IMR-90 (cell line): ENCODE measurements at regions not wholly inside any gene's neighbourhood (a gene's known extent, or its start where the extent isn't known, plus 50 kb on each side); places are given as distances from the start of the nearest gene placed in this dataset.

Experiments used
- ATAC-seq: fragments of 200-7000 bp; cut with Tn5 transposase; 2 replicates; pipeline ENCODE4 v1.9.1; 2020; ENCODE audit warnings: low read depth, mild to moderate bottlenecking, moderate library complexity
- BruUV-seq: library from RNA; stranded (reverse); fragments of 400-500 nt; replicated peaks from 2 replicates; lab custom pipeline; 2021; lab: Mats Ljungman, UMichigan
- CTCF ChIA-PET: fragments of 300-600 bp; formaldehyde crosslinking; extraction: SDS; loops from one replicate; lab custom pipeline; 2021; ENCODE audit warnings: antibody characterized with exemption; lab: Yijun Ruan, JAX
- POLR2A ChIA-PET: fragments of 300-600 bp; sonication (Branson Sonifier 250); formaldehyde crosslinking; loops from one replicate; lab custom pipeline; 2022; ENCODE audit warnings: antibody characterized with exemption; ENCODE audit not compliant: unreplicated experiment; lab: Charles Lee
- DNase-seq: peaks from one replicate; pipeline ENCODE4 v3.0.0; 2013
- H2AFZ ChIP-seq: replicated peaks from 2 replicates; pipeline ENCODE3; 2013; ENCODE audit warnings: low read length, mild to moderate bottlenecking; ENCODE audit not compliant: poor library complexity
- H2AK5ac ChIP-seq: 2 replicates; pipeline ENCODE4 v1.6.1; 2013; ENCODE audit warnings: low read depth, low read length, inconsistent platforms
- H2AK9ac ChIP-seq: replicated peaks from 2 replicates; pipeline ENCODE3; 2013; ENCODE audit warnings: mild to moderate bottlenecking, low read depth, low read length, moderate library complexity; ENCODE audit not compliant: poor library complexity
- H2BK120ac ChIP-seq: 2 replicates; pipeline ENCODE4 v1.6.1; 2013; ENCODE audit warnings: low read depth, low read length, inconsistent platforms
- H2BK15ac ChIP-seq: 3 replicates; pipeline ENCODE4 v1.6.1; 2013; ENCODE audit warnings: low read depth, low read length, inconsistent platforms
- H2BK20ac ChIP-seq: 2 replicates; pipeline ENCODE4 v1.6.1; 2013; ENCODE audit warnings: low read depth, mild to moderate bottlenecking, inconsistent platforms, low read length, moderate library complexity
- H2BK5ac ChIP-seq: 2 replicates; pipeline ENCODE4 v1.6.1; 2013; ENCODE audit warnings: mild to moderate bottlenecking, low read depth, low read length, inconsistent platforms; ENCODE audit not compliant: poor library complexity, severe bottlenecking
- H3K14ac ChIP-seq: replicated peaks from 2 replicates; pipeline ENCODE4 v1.6.1; 2013; ENCODE audit warnings: low read depth, low read length, inconsistent platforms
- H3K18ac ChIP-seq: 2 replicates; pipeline ENCODE4 v1.6.1; 2013; ENCODE audit warnings: low read depth, low read length, control low read depth
- H3K23ac ChIP-seq: 2 replicates; pipeline ENCODE4 v1.6.1; 2013; ENCODE audit warnings: low read depth, low read length, inconsistent platforms
- H3K27ac ChIP-seq: 2 replicates; pipeline ENCODE4 v1.5.1; 2013; ENCODE audit warnings: mild to moderate bottlenecking, control low read depth, low read length; ENCODE audit not compliant: insufficient read depth
- H3K27me3 ChIP-seq: 2 replicates; pipeline ENCODE4 v1.6.1; 2013; ENCODE audit warnings: low read length; ENCODE audit not compliant: control insufficient read depth, insufficient read depth
- H3K36me3 ChIP-seq: 2 replicates; pipeline ENCODE4 v1.6.1; 2013; ENCODE audit warnings: low read length, mixed read lengths; ENCODE audit not compliant: control insufficient read depth, insufficient read depth
- H3K4ac ChIP-seq: 2 replicates; pipeline ENCODE4 v1.6.1; 2013; ENCODE audit warnings: low read depth, low read length, inconsistent platforms
- H3K4me1 ChIP-seq: 2 replicates; pipeline ENCODE4 v1.6.1; 2013; ENCODE audit warnings: low read length, mixed read lengths; ENCODE audit not compliant: control insufficient read depth, insufficient read depth
- H3K4me2 ChIP-seq: 2 replicates; pipeline ENCODE4 v1.6.1; 2013; ENCODE audit warnings: low read depth, mild to moderate bottlenecking, control low read depth, low read length, moderate library complexity
- H3K4me3 ChIP-seq: 2 replicates; pipeline ENCODE4 v1.5.1; 2013; ENCODE audit warnings: low read depth, mild to moderate bottlenecking, control low read depth, low read length, moderate library complexity; ENCODE audit not compliant: insufficient read depth
- H3K56ac ChIP-seq: 2 replicates; pipeline ENCODE4 v1.6.1; 2013; ENCODE audit warnings: low read length, inconsistent platforms; ENCODE audit not compliant: insufficient read depth; ENCODE audit errors: extremely low read depth
- H3K79me1 ChIP-seq, 2 experiments: 2 replicates each; pipeline ENCODE4 v1.6.1; 2013; ENCODE audit warnings: low read length in 2 of 2, inconsistent platforms in 1 of 2, low read depth in 1 of 2
- H3K9ac ChIP-seq: 2 replicates; pipeline ENCODE4 v1.6.1; 2013; ENCODE audit warnings: low read depth, low read length, control low read depth
- H3K9me1 ChIP-seq: 2 replicates; pipeline ENCODE4 v1.6.1; 2013; ENCODE audit warnings: low read length, inconsistent platforms; ENCODE audit not compliant: insufficient read depth
- H3K9me3 ChIP-seq: 2 replicates; pipeline ENCODE4 v1.6.1; 2013; ENCODE audit warnings: low read length; ENCODE audit not compliant: control insufficient read depth, insufficient read depth
- H4K20me1 ChIP-seq: 2 replicates; pipeline ENCODE4 v1.6.1; 2013; ENCODE audit warnings: low read length, inconsistent platforms; ENCODE audit not compliant: insufficient read depth
- H4K5ac ChIP-seq: 2 replicates; pipeline ENCODE4 v1.6.1; 2013; ENCODE audit warnings: mild to moderate bottlenecking, low read depth, low read length, control low read depth
- H4K8ac ChIP-seq, 2 experiments: 2 replicates each; pipeline ENCODE4 v1.6.1; 2013; ENCODE audit warnings: low read depth in 2 of 2, low read length in 2 of 2, control low read depth in 1 of 2, inconsistent platforms in 1 of 2
- H4K91ac ChIP-seq: 2 replicates; pipeline ENCODE4 v1.6.1; 2013; ENCODE audit warnings: low read depth, low read length, inconsistent platforms; ENCODE audit not compliant: insufficient read depth
- BHLHE40 ChIP-seq: fragments of 150-350 bp; IDR thresholded peaks from 2 replicates; pipeline ENCODE4 v1.6.1; 2016; ENCODE audit warnings: mild to moderate bottlenecking, low read depth, low read length
- CEBPB ChIP-seq: IDR thresholded peaks from 2 replicates; pipeline ENCODE4 v1.6.1; 2012; ENCODE audit warnings: low read depth, low read length, improper control_type of control experiment
- CHD1 ChIP-seq: IDR thresholded peaks from 2 replicates; pipeline ENCODE4 v1.6.1; 2012; ENCODE audit warnings: low read depth, low read length, improper control_type of control experiment
- CTCF ChIP-seq: conservative IDR thresholded peaks from 2 replicates; pipeline ENCODE4 v1.5.1; 2012; ENCODE audit warnings: mild to moderate bottlenecking, low read depth, low read length, improper control_type of control experiment
- ELK1 ChIP-seq: fragments of 150-350 bp; IDR thresholded peaks from 2 replicates; pipeline ENCODE4 v1.6.1; 2016; ENCODE audit warnings: low read depth, mild to moderate bottlenecking, low read length, moderate library complexity, borderline replicate concordance
- FOS ChIP-seq: fragments of 150-350 bp; IDR thresholded peaks from 2 replicates; pipeline ENCODE4 v1.6.1; 2016; ENCODE audit warnings: low read depth, low read length
- MAFK ChIP-seq: IDR thresholded peaks from 2 replicates; pipeline ENCODE4 v1.6.1; 2012; ENCODE audit warnings: low read depth, low read length, improper control_type of control experiment
- MAZ ChIP-seq: IDR thresholded peaks from 2 replicates; pipeline ENCODE4 v1.6.1; 2012; ENCODE audit warnings: low read depth, mild to moderate bottlenecking, low read length, improper control_type of control experiment, moderate library complexity, borderline replicate concordance
- MXI1 ChIP-seq: IDR thresholded peaks from 2 replicates; pipeline ENCODE4 v1.6.1; 2012; ENCODE audit warnings: low read depth, mild to moderate bottlenecking, low read length, moderate library complexity, borderline replicate concordance
- NFE2L2 ChIP-seq: fragments of 150-350 bp; IDR thresholded peaks from 2 replicates; pipeline ENCODE4 v1.6.1; 2016; ENCODE audit warnings: low read depth, mild to moderate bottlenecking, low read length
- POLR2A ChIP-seq: IDR thresholded peaks from 2 replicates; pipeline ENCODE4 v1.6.1; 2012; ENCODE audit warnings: mild to moderate bottlenecking, low read depth, low read length
- RAD21 ChIP-seq: IDR thresholded peaks from 2 replicates; pipeline ENCODE4 v1.6.1; 2012; ENCODE audit warnings: low read length, improper control_type of control experiment
- RCOR1 ChIP-seq: IDR thresholded peaks from 2 replicates; pipeline ENCODE4 v1.6.1; 2012; ENCODE audit warnings: mild to moderate bottlenecking, low read length, improper control_type of control experiment; ENCODE audit not compliant: insufficient replicate concordance
- RFX5 ChIP-seq: IDR thresholded peaks from 2 replicates; pipeline ENCODE4 v1.8.0; 2012; ENCODE audit warnings: low read depth, mild to moderate bottlenecking, low read length, moderate library complexity
- SMC3 ChIP-seq: fragments of 150-350 bp; IDR thresholded peaks from 2 replicates; pipeline ENCODE4 v1.6.1; 2016; ENCODE audit warnings: low read depth, mild to moderate bottlenecking, antibody characterized with exemption, low read length, moderate library complexity
- USF2 ChIP-seq: fragments of 150-350 bp; IDR thresholded peaks from 2 replicates; pipeline ENCODE4 v1.6.1; 2017; ENCODE audit warnings: mild to moderate bottlenecking, antibody characterized with exemption, low read length, low read depth
- WGBS, 2 experiments: methylation state at CpG; one replicate each; pipeline versions ENCODE4 v1.1.5 to v1.1.7; 2013; ENCODE audit warnings: missing lambda C conversion rate in 2 of 2; ENCODE audit not compliant: insufficient read length in 1 of 2; ENCODE audit errors: extremely low coverage in 2 of 2; 5-methylcytosine and 5-hydroxymethylcytosine counted together
- dilution Hi-C: fragments of 300-500 bp; cut with HindIII; formaldehyde crosslinking; loops from one replicate; pipeline ENCODE4 v1.14.3; 2018; ENCODE audit warnings: low sequenced_read_pairs; ENCODE audit not compliant: unreplicated experiment
- in situ Hi-C: fragments of 300-500 bp; cut with MboI; formaldehyde crosslinking; loops from 3 replicates; pipeline ENCODE4 v1.14.3; 2019; ENCODE audit warnings: low sequenced_read_pairs, inconsistent platforms, mixed read lengths
- intact Hi-C: fragments of 100-400 bp; cut with micrococcal nuclease; formaldehyde crosslinking; loops from 2 replicates; pipeline ENCODE4 v1.10.0; 2022

GRCh38 chr5:130808691-130809090 lies 356.4 kb downstream of the HINT1 start:
- H3K9ac ChIP-seq: no peak overlapping the region
- H4K8ac ChIP-seq: no peak overlapping the region
- H3K4me2 ChIP-seq: no peak overlapping the region
- H3K23ac ChIP-seq: no peak overlapping the region
- H3K56ac ChIP-seq: no peak overlapping the region
- no peak overlapping the region for H4K91ac ChIP-seq
- H4K20me1 ChIP-seq: no peaks in the 10 kb centered on the region
- no peak overlapping the region for H2AK9ac ChIP-seq
- peaks cover 5% of the 10 kb centered on the region; the same call in 1 of the 2 replicates for H3K9me3 ChIP-seq
- H2AFZ ChIP-seq: no peak overlapping the region
- H3K4me1 ChIP-seq: no peaks in the 10 kb centered on the region
- no peaks in the 10 kb centered on the region for H3K27me3 ChIP-seq
- CTCF ChIA-PET: no interaction called here
- in situ Hi-C loops (no loop called here), intact Hi-C loops (no loop called here), dilution Hi-C loops (no loop called here)
- H2BK20ac ChIP-seq: no peak overlapping the region
- no peak overlapping the region for H2BK15ac ChIP-seq
- DNase-seq (no peak), ATAC-seq (no peak)
- no peak overlapping the region for H3K4me3 ChIP-seq
- POLR2A ChIA-PET: no interaction called here
- no peak overlapping the region for H2BK120ac ChIP-seq
- TF ChIP-seq BHLHE40 (no peak), USF2 (no peak), RCOR1 (no peak), MXI1 (no peak), CEBPB (no peak), FOS (no peak), POLR2A (no peak), SMC3 (no peak), CHD1 (no peak), ELK1 (no peak), MAZ (no peak), CTCF (no peak), NFE2L2 (no peak), RFX5 (no peak), RAD21 (no peak), MAFK (no peak)
- no peak overlapping the region for H3K27ac ChIP-seq
- H2AK5ac ChIP-seq: no peak overlapping the region
- H3K4ac ChIP-seq: no peak overlapping the region
- no peak overlapping the region for H4K5ac ChIP-seq
- no CpG with 5 or more reads among the region's 4 CpGs for WGBS, 2 experiments
- no peak overlapping the region for H3K14ac ChIP-seq
- no TSS peak for BruUV-seq
- H3K18ac ChIP-seq: no peak overlapping the region
- no peak overlapping the region for H2BK5ac ChIP-seq
- H3K79me1 ChIP-seq: no peaks in the 10 kb centered on the region
- no peaks in the 10 kb centered on the region for H3K9me1 ChIP-seq
- no peaks in the 10 kb centered on the region for H3K36me3 ChIP-seq
